ENCODE measurements at regions not wholly inside any gene's neighbourhood (a gene's known extent, or its start where the extent isn't known, plus 50 kb on each side); places are given as distances from the start of the nearest gene placed in this dataset.

- TF ChIP-seq IRF1 (CRISPR knock-in tag; IDR thresholded peaks at IDR 0.05; ENCODE audit: low read depth) (no peak), ZFP37 (CRISPR knock-in tag; IDR thresholded peaks at IDR 0.05; ENCODE audit: borderline replicate concordance) (no peak), ZSCAN29 (CRISPR knock-in tag; conservative IDR thresholded peaks at IDR 0.05) (no peak)
Measured at GRCh38 chr9:99752417-99753109, 69.1 kb upstream of the NR4A3 start (continued).

GRCh38 chr9:99753436-99753835, 68.2 kb upstream of the NR4A3 start:
- Histone ChIP-seq H3K9me3 (ENCODE audit: low read length) (no peaks in the 10 kb centered on the region), H3K9ac (ENCODE audit: insufficient read depth, low read depth, low read length) (no peak overlapping the region), H3K27ac (ENCODE audit: extremely low read length, insufficient read depth, low read length) (no peak overlapping the region), H3K36me3 (replicated peaks in 1 of 2; ENCODE audit: control insufficient read depth in 1 of 2, insufficient read depth in 2 of 2, low read length in 2 of 2) (no peaks in the 10 kb centered on the region), H3K79me2 (ENCODE audit: insufficient read depth, low read length) (no peaks in the 10 kb centered on the region), H4K20me1 (ENCODE audit: insufficient read depth, low read length) (no peaks in the 10 kb centered on the region), H2AFZ (ENCODE audit: low read length) (no peak overlapping the region), H3K4me1 (ENCODE audit: insufficient read depth, low read length) (no peaks in the 10 kb centered on the region), H3K27me3 (ENCODE audit: control insufficient read depth in 1 of 2, insufficient read depth in 2 of 2, low read length in 2 of 2) (no peaks in the 10 kb centered on the region), H3K4me2 (ENCODE audit: low read depth, low read length) (no peak overlapping the region), H3K4me3 (replicated peaks in 1 of 3; ENCODE audit: insufficient read depth in 1 of 3, low read depth in 2 of 3, low read length in 3 of 3) (no peak overlapping the region)
- no peak for DNase-seq (ENCODE audit: low spot score)
- ChIA-PET CTCF (ENCODE audit: low intra/inter-chr PET ratio, low total read pairs) (no interaction called here), POLR2A (no interaction called here)
- 0% methylated on average over 1 of the region's 1 CpG for WGBS (ENCODE audit: low lambda C conversion rate)
- intact Hi-C loops (cut with micrococcal nuclease; ENCODE audit: unreplicated experiment) (no loop called here), in situ Hi-C loops (cut with HindIII; ENCODE audit: extremely low pct_ligation_motif_present, low pct_unique_long_range_greater_than_20kb) (no loop called here)
- TF ChIP-seq STAT6 (CRISPR knock-in tag; IDR thresholded peaks at IDR 0.05; ENCODE audit: borderline replicate concordance) (no peak), ZXDC (CRISPR knock-in tag; IDR thresholded peaks at IDR 0.05) (no peak), FOXK2 (IDR thresholded peaks at IDR 0.05) (no peak), THAP8 (CRISPR knock-in tag; IDR thresholded peaks at IDR 0.05; ENCODE audit: borderline replicate concordance) (no peak), BORCS8-MEF2B (CRISPR knock-in tag; IDR thresholded peaks at IDR 0.05) (no peak), ZNF768 (CRISPR knock-in tag; IDR thresholded peaks at IDR 0.05) (no peak), ZNF614 (CRISPR knock-in tag; IDR thresholded peaks at IDR 0.05; ENCODE audit: borderline replicate concordance) (no peak), CREB1 (IDR thresholded peaks at IDR 0.05) (no peak), CREB1 (CRISPR knock-in tag; IDR thresholded peaks at IDR 0.05) (no peak), ZNF121 (CRISPR knock-in tag; IDR thresholded peaks at IDR 0.05) (no peak), HMG20A (CRISPR knock-in tag; IDR thresholded peaks at IDR 0.05; ENCODE audit: borderline replicate concordance) (no peak)
- no peak for FAIRE-seq
- BruUV-seq (replicated peaks), result no TSS peak
- no peak for ATAC-seq
